ENCODE measurements at regions not wholly inside any gene's neighbourhood (a gene's known extent, or its start where the extent isn't known, plus 50 kb on each side); places are given as distances from the start of the nearest gene placed in this dataset.
A peak's percentile ranks its signal among the peaks of the same experiment; 100 is the strongest.

GRCh38 chr2:208929894-208930427 is 493.9 kb upstream of the MAP2 start:
- H3K4me3 ChIP-seq (ENCODE audit: low read depth, low read length): no peak overlapping the region
- no peaks in the 10 kb centered on the region for H3K79me2 ChIP-seq
- H3K27me3 ChIP-seq (ENCODE audit: control insufficient read depth, insufficient read depth, low read length): no peaks in the 10 kb centered on the region
- TF ChIP-seq CTCF (IDR thresholded peaks at IDR 0.05): no peak
- H3K4me2 ChIP-seq (ENCODE audit: low read length): peak overlapping the region; percentile 42
- no peak overlapping the region for H3K9ac ChIP-seq
- H3K27ac ChIP-seq: peak overlapping the region; percentile 56
- H3K36me3 ChIP-seq (ENCODE audit: control insufficient read depth, insufficient read depth, low read length): no peaks in the 10 kb centered on the region
- H2AFZ ChIP-seq: peak overlapping the region; percentile 14
- peaks cover 18% of the 10 kb centered on the region for H3K4me1 ChIP-seq
- no peaks in the 10 kb centered on the region for H3K9me3 ChIP-seq (ENCODE audit: control insufficient read depth, low read length)

- no peak overlapping the region for H3K9ac ChIP-seq
- H3K27ac ChIP-seq: no peak overlapping the region
- H3K79me2 ChIP-seq: no peaks in the 10 kb centered on the region
- H3K36me3 ChIP-seq (ENCODE audit: control insufficient read depth, insufficient read depth, low read length): no peaks in the 10 kb centered on the region
- H3K4me2 ChIP-seq (ENCODE audit: low read length): no peak overlapping the region
- no peak overlapping the region for H2AFZ ChIP-seq
- H3K9me3 ChIP-seq (ENCODE audit: control insufficient read depth, low read length): no peaks in the 10 kb centered on the region
- H3K27me3 ChIP-seq (ENCODE audit: control insufficient read depth, insufficient read depth, low read length): no peaks in the 10 kb centered on the region
- TF ChIP-seq CTCF (IDR thresholded peaks at IDR 0.05): no peak
- H3K4me1 ChIP-seq: peaks cover 10% of the 10 kb centered on the region
- no peak overlapping the region for H3K4me3 ChIP-seq (ENCODE audit: low read depth, low read length)
Observed at GRCh38 chr2:208935531-208935930, 488.3 kb upstream of the MAP2 start.

GRCh38 chr2:208937521-208937920 is 486.3 kb upstream of the MAP2 start:
- Histone ChIP-seq H3K79me2 (no peaks in the 10 kb centered on the region), H3K4me1 (peaks cover 5% of the 10 kb centered on the region), H3K27me3 (ENCODE audit: control insufficient read depth, insufficient read depth, low read length) (no peaks in the 10 kb centered on the region), H3K4me2 (ENCODE audit: low read length) (no peak overlapping the region), H3K27ac (no peak overlapping the region), H3K36me3 (ENCODE audit: control insufficient read depth, insufficient read depth, low read length) (no peaks in the 10 kb centered on the region), H3K9me3 (ENCODE audit: control insufficient read depth, low read length) (no peaks in the 10 kb centered on the region), H3K9ac (no peak overlapping the region), H3K4me3 (ENCODE audit: low read depth, low read length) (no peak overlapping the region), H2AFZ (peak overlapping the region; percentile 66)
- no peak for TF ChIP-seq CTCF (IDR thresholded peaks at IDR 0.05)

GRCh38 chr2:208939852-208940251 is 484.0 kb upstream of the MAP2 start:
- no peak for TF ChIP-seq CTCF (IDR thresholded peaks at IDR 0.05)
- no peak overlapping the region for H3K4me2 ChIP-seq (ENCODE audit: low read length)
- no peak overlapping the region for H3K4me3 ChIP-seq (ENCODE audit: low read depth, low read length)
- H3K4me1 ChIP-seq: peaks cover 10% of the 10 kb centered on the region
- H3K36me3 ChIP-seq (ENCODE audit: control insufficient read depth, insufficient read depth, low read length): no peaks in the 10 kb centered on the region
- no peak overlapping the region for H3K9ac ChIP-seq
- H3K27me3 ChIP-seq (ENCODE audit: control insufficient read depth, insufficient read depth, low read length): no peaks in the 10 kb centered on the region
- H3K27ac ChIP-seq: no peak overlapping the region
- H3K79me2 ChIP-seq: no peaks in the 10 kb centered on the region
- H2AFZ ChIP-seq: no peak overlapping the region
- no peaks in the 10 kb centered on the region for H3K9me3 ChIP-seq (ENCODE audit: control insufficient read depth, low read length)

- peak overlapping the region; percentile 57 for H2AFZ ChIP-seq
- H3K4me3 ChIP-seq (ENCODE audit: low read depth, low read length): no peak overlapping the region
- no peak for TF ChIP-seq CTCF (IDR thresholded peaks at IDR 0.05)
- H3K9ac ChIP-seq: no peak overlapping the region
- H3K79me2 ChIP-seq: no peaks in the 10 kb centered on the region
- no peaks in the 10 kb centered on the region for H3K9me3 ChIP-seq (ENCODE audit: control insufficient read depth, low read length)
- H3K4me2 ChIP-seq (ENCODE audit: low read length): no peak overlapping the region
- H3K27ac ChIP-seq: peak overlapping the region; percentile 3
- H3K4me1 ChIP-seq: peaks cover 31% of the 10 kb centered on the region
- no peaks in the 10 kb centered on the region for H3K36me3 ChIP-seq (ENCODE audit: control insufficient read depth, insufficient read depth, low read length)
- H3K27me3 ChIP-seq (ENCODE audit: control insufficient read depth, insufficient read depth, low read length): no peaks in the 10 kb centered on the region
Observed at GRCh38 chr2:208945719-208946256, 478.1 kb upstream of the MAP2 start.
